ENCODE measurements at regions not wholly inside any gene's neighbourhood (a gene's known extent, or its start where the extent isn't known, plus 50 kb on each side); places are given as distances from the start of the nearest gene placed in this dataset.

DNA sequence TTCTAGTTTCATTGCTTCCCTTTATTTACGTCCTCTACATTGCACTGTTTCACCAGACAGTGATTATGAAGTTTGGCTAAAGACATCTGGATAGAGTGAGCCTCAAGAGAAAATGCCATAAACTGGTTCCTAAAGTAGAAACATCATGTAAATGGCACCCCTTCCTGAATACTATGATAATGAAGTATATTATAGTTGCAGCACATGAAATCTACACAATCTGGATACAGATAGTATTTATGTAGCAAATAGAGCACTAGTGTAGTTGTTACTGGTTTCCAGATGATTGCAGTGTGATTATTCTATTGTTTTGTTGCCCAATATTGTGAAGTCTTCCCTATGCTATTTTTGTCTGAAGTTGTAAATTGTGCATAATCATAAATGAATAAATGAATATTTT, 2786.9 kb upstream of the PCDH20 start:
- Histone ChIP-seq H3K36me3 (no peaks in the 10 kb centered on the region), H3K27me3 (no peaks in the 10 kb centered on the region), H3K4me3 (no peak overlapping the region), H3K27ac (no peak overlapping the region), H3K9me3 (no peaks in the 10 kb centered on the region), H3K4me1 (no peaks in the 10 kb centered on the region)
- DNase-seq (ENCODE audit: low spot score) = no peak
- TF ChIP-seq, protein P1, sequence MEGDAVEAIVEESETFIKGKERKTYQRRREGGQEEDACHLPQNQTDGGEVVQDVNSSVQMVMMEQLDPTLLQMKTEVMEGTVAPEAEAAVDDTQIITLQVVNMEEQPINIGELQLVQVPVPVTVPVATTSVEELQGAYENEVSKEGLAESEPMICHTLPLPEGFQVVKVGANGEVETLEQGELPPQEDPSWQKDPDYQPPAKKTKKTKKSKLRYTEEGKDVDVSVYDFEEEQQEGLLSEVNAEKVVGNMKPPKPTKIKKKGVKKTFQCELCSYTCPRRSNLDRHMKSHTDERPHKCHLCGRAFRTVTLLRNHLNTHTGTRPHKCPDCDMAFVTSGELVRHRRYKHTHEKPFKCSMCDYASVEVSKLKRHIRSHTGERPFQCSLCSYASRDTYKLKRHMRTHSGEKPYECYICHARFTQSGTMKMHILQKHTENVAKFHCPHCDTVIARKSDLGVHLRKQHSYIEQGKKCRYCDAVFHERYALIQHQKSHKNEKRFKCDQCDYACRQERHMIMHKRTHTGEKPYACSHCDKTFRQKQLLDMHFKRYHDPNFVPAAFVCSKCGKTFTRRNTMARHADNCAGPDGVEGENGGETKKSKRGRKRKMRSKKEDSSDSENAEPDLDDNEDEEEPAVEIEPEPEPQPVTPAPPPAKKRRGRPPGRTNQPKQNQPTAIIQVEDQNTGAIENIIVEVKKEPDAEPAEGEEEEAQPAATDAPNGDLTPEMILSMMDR (IDR thresholded peaks at IDR 0.05) = no peak

DNA sequence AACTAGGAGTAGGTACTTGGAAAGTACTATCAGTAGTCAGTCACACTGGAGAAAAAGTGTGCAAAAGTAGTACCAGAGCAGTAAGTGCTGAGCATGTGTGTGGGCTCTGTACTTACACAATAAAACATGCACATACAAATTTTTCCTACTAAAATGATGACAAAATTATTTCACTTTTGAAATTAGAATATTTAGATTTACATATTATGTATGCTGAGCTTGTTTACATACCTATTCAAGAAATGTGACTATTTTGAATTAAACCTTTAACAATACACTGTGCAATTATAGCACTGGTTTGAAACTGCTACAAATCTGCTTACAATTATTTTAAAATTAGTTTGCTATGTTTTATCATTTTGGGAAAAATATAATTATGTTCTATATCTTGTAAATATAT, 2781.6 kb upstream of the PCDH20 start:
- no peaks in the 10 kb centered on the region for H3K27me3 ChIP-seq
- H3K36me3 ChIP-seq = no peaks in the 10 kb centered on the region
- no peak overlapping the region for H3K27ac ChIP-seq
- H3K9me3 ChIP-seq = no peaks in the 10 kb centered on the region
- no peaks in the 10 kb centered on the region for H3K4me1 ChIP-seq
- no peak overlapping the region for H3K4me3 ChIP-seq
- no peak for DNase-seq (ENCODE audit: low spot score)
- TF ChIP-seq, protein P1 (IDR thresholded peaks at IDR 0.05) = no peak

DNA sequence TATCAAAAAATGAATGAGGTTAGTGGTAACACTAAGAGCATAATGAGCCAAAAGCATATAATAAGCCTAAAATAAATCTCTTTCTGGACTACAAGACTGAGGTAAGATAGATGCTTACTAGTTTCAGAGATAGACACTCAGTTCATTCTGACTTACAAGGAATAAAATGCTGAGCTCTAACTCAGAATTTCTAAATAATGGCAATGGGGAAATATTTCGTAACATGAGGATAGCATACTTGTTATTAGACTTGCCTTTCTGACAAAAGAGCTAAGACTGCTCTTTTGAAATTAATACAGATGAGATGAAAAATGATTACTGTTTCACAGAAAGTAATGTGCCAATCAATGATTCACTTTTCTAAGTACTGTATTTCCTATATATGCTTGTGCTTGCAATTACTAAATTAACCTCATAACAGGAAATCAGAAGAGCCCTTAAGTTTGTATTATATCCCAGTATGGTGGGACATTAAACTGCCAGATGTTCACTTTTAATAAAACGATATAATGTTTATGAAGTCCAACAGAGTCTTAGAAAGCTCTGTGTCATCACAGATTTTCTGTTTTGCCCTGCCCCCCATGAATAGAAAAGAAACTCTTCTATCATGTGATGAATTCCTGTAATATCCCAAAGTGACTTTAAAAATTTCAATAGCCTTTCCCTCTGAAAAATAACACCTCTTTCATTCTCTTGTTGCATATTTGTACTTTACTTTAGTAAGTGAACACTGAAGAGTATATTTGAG, 2771.0 kb upstream of the PCDH20 start:
- Histone ChIP-seq H3K36me3 (no peaks in the 10 kb centered on the region), H3K27me3 (no peaks in the 10 kb centered on the region), H3K27ac (no peak overlapping the region), H3K4me1 (no peaks in the 10 kb centered on the region), H3K4me3 (no peak overlapping the region), H3K9me3 (no peaks in the 10 kb centered on the region)
- DNase-seq (ENCODE audit: low spot score) = no peak
- TF ChIP-seq, protein P1 (IDR thresholded peaks at IDR 0.05) = no peak

DNA sequence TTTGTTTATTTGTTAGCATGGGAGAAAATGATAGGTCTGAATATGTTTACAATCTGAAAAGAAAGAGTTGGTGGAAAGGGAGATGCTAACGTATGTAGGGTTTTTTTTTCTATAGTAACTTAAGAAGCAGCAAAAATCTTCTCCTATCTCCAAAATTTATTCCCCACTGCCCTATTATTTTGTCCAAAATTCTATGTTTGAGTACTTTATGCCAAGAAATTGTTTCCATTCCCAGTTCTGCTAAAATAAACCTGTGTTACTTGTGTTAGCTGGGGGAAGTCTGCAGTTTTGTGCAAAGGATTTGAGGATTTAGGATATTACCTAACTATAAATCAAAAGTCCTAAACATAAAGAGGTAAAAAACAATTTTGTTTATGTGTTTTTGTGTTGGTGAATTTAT, 2770.4 kb upstream of the PCDH20 start:
- no peak overlapping the region for H3K4me3 ChIP-seq
- H3K36me3 ChIP-seq = no peaks in the 10 kb centered on the region
- H3K27ac ChIP-seq = no peak overlapping the region
- H3K9me3 ChIP-seq = no peaks in the 10 kb centered on the region
- no peaks in the 10 kb centered on the region for H3K27me3 ChIP-seq
- TF ChIP-seq, protein P1 (IDR thresholded peaks at IDR 0.05) = no peak
- DNase-seq (ENCODE audit: low spot score) = no peak
- no peaks in the 10 kb centered on the region for H3K4me1 ChIP-seq

DNA sequence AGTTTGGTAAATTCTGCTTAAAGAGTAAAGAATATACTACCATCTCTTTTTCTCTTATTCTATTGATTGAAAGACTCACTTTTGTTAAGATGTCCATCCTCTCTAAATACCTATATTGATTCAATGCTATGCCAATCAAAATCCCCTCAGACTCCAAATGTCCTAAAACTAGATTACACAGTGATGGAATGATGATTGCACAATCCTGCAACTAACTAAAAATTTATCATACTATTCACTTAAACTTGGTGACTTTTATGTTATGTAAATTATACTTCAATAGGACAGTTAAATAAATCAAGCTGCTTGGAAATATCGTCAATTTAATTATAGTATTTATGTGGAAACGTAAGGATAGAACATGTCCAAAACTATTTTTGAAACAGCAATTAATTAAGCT, 2765.1 kb upstream of the PCDH20 start:
- Histone ChIP-seq H3K4me1 (no peaks in the 10 kb centered on the region), H3K36me3 (no peaks in the 10 kb centered on the region), H3K27ac (no peak overlapping the region), H3K27me3 (no peaks in the 10 kb centered on the region), H3K9me3 (no peaks in the 10 kb centered on the region), H3K4me3 (no peak overlapping the region)
- no peak for DNase-seq (ENCODE audit: low spot score)
- TF ChIP-seq, protein P1 (IDR thresholded peaks at IDR 0.05) = no peak

DNA sequence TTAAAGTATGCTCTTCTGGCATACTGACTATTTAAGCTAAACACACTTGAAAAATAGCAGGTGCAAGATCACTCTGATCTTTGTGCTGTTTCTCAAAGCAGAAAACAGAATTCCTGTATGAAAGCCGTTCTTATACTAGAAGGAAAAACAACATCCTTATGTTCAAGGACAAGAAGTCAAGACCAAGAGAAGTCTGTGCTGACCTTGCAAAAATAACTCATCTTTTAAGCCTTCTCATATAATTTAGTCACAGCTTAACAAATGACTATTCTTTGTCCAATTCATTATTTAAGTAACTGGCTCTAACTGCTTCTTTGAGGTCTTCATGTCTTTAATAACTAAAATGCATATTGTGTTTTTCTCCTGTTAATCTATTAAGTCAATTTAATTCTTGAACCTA, 2750.2 kb upstream of the PCDH20 start:
- Histone ChIP-seq H3K9me3 (no peaks in the 10 kb centered on the region), H3K4me3 (no peak overlapping the region), H3K4me1 (no peaks in the 10 kb centered on the region), H3K27me3 (no peaks in the 10 kb centered on the region), H3K27ac (no peak overlapping the region), H3K36me3 (no peaks in the 10 kb centered on the region)
- TF ChIP-seq, protein P1 (IDR thresholded peaks at IDR 0.05) = no peak
- DNase-seq (ENCODE audit: low spot score) = no peak
